Breast epithelium (tissue), 4 donors: ENCODE measurements at regions not wholly inside any gene's neighbourhood (a gene's known extent, or its start where the extent isn't known, plus 50 kb on each side); places are given as distances from the start of the nearest gene placed in this dataset.
A peak's percentile ranks its signal among the peaks of the same experiment; 100 is the strongest.

Experiments
- DNase-seq, 2 donors: peaks; one replicate each; pipeline ENCODE4 v3.0.0-alpha.2; 2019; ENCODE audit warnings: low spot score in 2 of 2
- H3K27ac ChIP-seq, 2 donors: fragments of 200-600 bp; sonication (generic) in 1 of 2; one replicate each; pipeline ENCODE4 v1.5.1; 2016 to 2019; ENCODE audit warnings: mild to moderate bottlenecking in 1 of 2
- H3K27me3 ChIP-seq, 2 donors: fragments of 200-600 bp; sonication (generic) in 1 of 2; one replicate each; pipeline versions ENCODE4 v1.5.1 to v1.6.0; 2017 to 2019; ENCODE audit warnings: control low read depth in 1 of 2, mild to moderate bottlenecking in 1 of 2
- H3K36me3 ChIP-seq: fragments of 200-600 bp; one replicate; pipeline ENCODE4 v1.5.1; 2019
- H3K4me1 ChIP-seq, 2 donors: fragments of 200-600 bp; sonication (generic); one replicate each; pipeline ENCODE4 v1.5.1; 2016 to 2019; ENCODE audit warnings: control low read depth in 1 of 2
- H3K4me3 ChIP-seq, 3 donors: fragments of 200-600 bp; sonication (generic); 1 replicate in 2 of 3; 2 replicates in 1 of 3; pipeline ENCODE4 v1.5.1; 2016 to 2019; ENCODE audit warnings: mild to moderate bottlenecking in 3 of 3, moderate library complexity in 2 of 3
- H3K9me3 ChIP-seq, 2 donors: fragments of 200-600 bp; sonication (generic) in 1 of 2; one replicate each; pipeline ENCODE4 v1.5.1; 2016 to 2019; ENCODE audit warnings: control low read depth in 1 of 2
- POLR2A ChIP-seq: fragments of 450-650 bp; IDR thresholded peaks from one replicate; pipeline ENCODE4 v1.6.1; 2016; ENCODE audit warnings: antibody characterized with exemption, mild to moderate bottlenecking, moderate library complexity
- POLR2AphosphoS5 ChIP-seq, 3 donors: sonication (generic); formaldehyde crosslinking; IDR thresholded peaks; one replicate each; pipeline ENCODE4 v1.6.1; 2017; ENCODE audit warnings: antibody characterized with exemption in 3 of 3
- intact Hi-C: fragments of 100-400 bp; cut with DNase I; formaldehyde crosslinking; loops from one replicate; pipeline ENCODE4 v1.15.1; 2023; ENCODE audit warnings: low total_unique reads
- TF ChIP-seq, protein P1 (sequence below), 3 donors: fragments of 450-650 bp; IDR thresholded peaks; one replicate each; pipeline ENCODE4 v1.5.1; 2016 to 2017; ENCODE audit warnings: antibody characterized with exemption in 3 of 3, mild to moderate bottlenecking in 3 of 3, moderate library complexity in 3 of 3

- H3K4me1 ChIP-seq: no peaks in the 10 kb centered on the region
- no peaks in the 10 kb centered on the region for H3K36me3 ChIP-seq
- H3K9me3 ChIP-seq: peaks cover 0 to 4% of the 10 kb centered on the region in 2 donors
- intact Hi-C loops: no loop called here
- no peak overlapping the region for H3K4me3 ChIP-seq
- no peaks in the 10 kb centered on the region for H3K27me3 ChIP-seq
- no peak for TF ChIP-seq POLR2A
- TF ChIP-seq, protein P1, sequence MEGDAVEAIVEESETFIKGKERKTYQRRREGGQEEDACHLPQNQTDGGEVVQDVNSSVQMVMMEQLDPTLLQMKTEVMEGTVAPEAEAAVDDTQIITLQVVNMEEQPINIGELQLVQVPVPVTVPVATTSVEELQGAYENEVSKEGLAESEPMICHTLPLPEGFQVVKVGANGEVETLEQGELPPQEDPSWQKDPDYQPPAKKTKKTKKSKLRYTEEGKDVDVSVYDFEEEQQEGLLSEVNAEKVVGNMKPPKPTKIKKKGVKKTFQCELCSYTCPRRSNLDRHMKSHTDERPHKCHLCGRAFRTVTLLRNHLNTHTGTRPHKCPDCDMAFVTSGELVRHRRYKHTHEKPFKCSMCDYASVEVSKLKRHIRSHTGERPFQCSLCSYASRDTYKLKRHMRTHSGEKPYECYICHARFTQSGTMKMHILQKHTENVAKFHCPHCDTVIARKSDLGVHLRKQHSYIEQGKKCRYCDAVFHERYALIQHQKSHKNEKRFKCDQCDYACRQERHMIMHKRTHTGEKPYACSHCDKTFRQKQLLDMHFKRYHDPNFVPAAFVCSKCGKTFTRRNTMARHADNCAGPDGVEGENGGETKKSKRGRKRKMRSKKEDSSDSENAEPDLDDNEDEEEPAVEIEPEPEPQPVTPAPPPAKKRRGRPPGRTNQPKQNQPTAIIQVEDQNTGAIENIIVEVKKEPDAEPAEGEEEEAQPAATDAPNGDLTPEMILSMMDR (IDR thresholded peaks at IDR 0.05): no peak
- TF ChIP-seq POLR2AphosphoS5 (IDR thresholded peaks at IDR 0.05): no peak
- DNase-seq: no peak
- H3K27ac ChIP-seq: no peak overlapping the region
These were observed 1496.1 kb downstream of the OTOL1 start for GRCh38 chr3:162992741-162993140.

- H3K9me3 ChIP-seq: peaks cover 0 to 4% of the 10 kb centered on the region in 2 donors
- no peak overlapping the region for H3K4me3 ChIP-seq
- TF ChIP-seq, protein P1 (IDR thresholded peaks at IDR 0.05): no peak
- TF ChIP-seq POLR2A: no peak
- TF ChIP-seq POLR2AphosphoS5 (IDR thresholded peaks at IDR 0.05): no peak
- no peak for DNase-seq
- intact Hi-C loops: no loop called here
- H3K27me3 ChIP-seq: no peaks in the 10 kb centered on the region
- H3K27ac ChIP-seq: no peak overlapping the region
- H3K36me3 ChIP-seq: no peaks in the 10 kb centered on the region
- H3K4me1 ChIP-seq: no peaks in the 10 kb centered on the region
These were observed 1497.6 kb downstream of the OTOL1 start for GRCh38 chr3:162994165-162994564.

GRCh38 chr3:162996368-162996767 is 1499.8 kb downstream of the OTOL1 start:
- no peak overlapping the region for H3K27ac ChIP-seq
- intact Hi-C loops: no loop called here
- H3K36me3 ChIP-seq: no peaks in the 10 kb centered on the region
- peaks cover 0 to 4% of the 10 kb centered on the region in 2 donors for H3K9me3 ChIP-seq
- no peaks in the 10 kb centered on the region for H3K4me1 ChIP-seq
- TF ChIP-seq POLR2AphosphoS5 (IDR thresholded peaks at IDR 0.05): no peak
- no peak for TF ChIP-seq POLR2A
- TF ChIP-seq, protein P1 (IDR thresholded peaks at IDR 0.05): no peak
- DNase-seq: no peak
- H3K27me3 ChIP-seq: no peaks in the 10 kb centered on the region
- H3K4me3 ChIP-seq: no peak overlapping the region

DNA sequence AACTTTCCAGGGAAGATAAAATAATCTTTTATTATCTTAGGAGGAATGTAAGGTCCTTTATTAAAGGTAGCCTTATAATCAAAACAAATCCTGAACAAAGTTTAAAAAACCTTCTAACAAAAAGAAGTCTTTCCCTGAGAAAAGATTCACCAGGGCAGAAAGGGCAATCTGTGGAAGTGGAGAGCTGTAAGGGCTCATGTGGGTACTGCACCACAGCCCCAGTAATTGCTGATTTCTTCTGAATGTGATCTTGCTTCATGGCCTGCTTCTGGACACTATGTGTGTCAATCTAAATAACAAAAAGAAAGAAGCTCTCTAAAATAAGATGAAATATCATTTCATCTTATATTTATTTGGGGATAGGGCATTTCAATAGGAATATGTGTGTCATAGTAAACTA is 1501.6 kb downstream of the OTOL1 start:
- TF ChIP-seq, protein P1 (IDR thresholded peaks at IDR 0.05): no peak
- no peak for TF ChIP-seq POLR2AphosphoS5 (IDR thresholded peaks at IDR 0.05)
- TF ChIP-seq POLR2A: no peak
- Histone ChIP-seq H3K27me3 (no peaks in the 10 kb centered on the region), H3K9me3 (peaks cover 0 to 4% of the 10 kb centered on the region in 2 donors), H3K4me1 (no peaks in the 10 kb centered on the region), H3K36me3 (no peaks in the 10 kb centered on the region), H3K27ac (no peak overlapping the region), H3K4me3 (peak overlapping the region in 1 of 3 donors; percentile 40)
- DNase-seq: no peak
- intact Hi-C loops: no loop called here

DNA sequence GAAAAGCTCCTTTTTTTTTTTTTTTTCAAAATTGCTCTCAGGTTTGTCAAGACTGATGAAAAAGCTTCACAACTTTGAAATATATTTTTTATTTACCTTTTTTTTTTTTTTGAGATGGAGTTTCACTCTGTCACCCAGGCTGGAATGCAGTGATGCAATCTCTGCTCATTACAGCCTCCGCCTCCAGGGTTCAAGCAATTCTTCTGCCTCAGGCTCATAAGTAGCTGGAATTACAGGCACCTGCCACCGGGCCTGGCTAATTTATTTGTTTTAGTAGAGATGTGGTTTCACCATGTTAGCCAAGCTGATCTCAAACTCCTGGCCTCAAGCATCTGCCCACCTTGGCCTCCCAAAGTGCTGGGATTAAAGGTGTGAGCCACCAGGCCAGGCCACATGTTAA is 1515.0 kb downstream of the OTOL1 start:
- intact Hi-C loops: loop anchor here (5.0 kb wide), 1 partner anchor 771 kb away; no protein-coding TSS in a partner anchor
- TF ChIP-seq POLR2AphosphoS5 (IDR thresholded peaks at IDR 0.05) (no peak), POLR2A (no peak)
- TF ChIP-seq, protein P1 (IDR thresholded peaks at IDR 0.05): no peak
- Histone ChIP-seq H3K4me1 (no peaks in the 10 kb centered on the region), H3K27me3 (no peaks in the 10 kb centered on the region), H3K27ac (no peak overlapping the region), H3K4me3 (no peak overlapping the region), H3K36me3 (no peaks in the 10 kb centered on the region), H3K9me3 (no peaks in the 10 kb centered on the region)
- DNase-seq: no peak
